ENCODE measurements at regions not wholly inside any gene's neighbourhood (a gene's known extent, or its start where the extent isn't known, plus 50 kb on each side); places are given as distances from the start of the nearest gene placed in this dataset.

DNA sequence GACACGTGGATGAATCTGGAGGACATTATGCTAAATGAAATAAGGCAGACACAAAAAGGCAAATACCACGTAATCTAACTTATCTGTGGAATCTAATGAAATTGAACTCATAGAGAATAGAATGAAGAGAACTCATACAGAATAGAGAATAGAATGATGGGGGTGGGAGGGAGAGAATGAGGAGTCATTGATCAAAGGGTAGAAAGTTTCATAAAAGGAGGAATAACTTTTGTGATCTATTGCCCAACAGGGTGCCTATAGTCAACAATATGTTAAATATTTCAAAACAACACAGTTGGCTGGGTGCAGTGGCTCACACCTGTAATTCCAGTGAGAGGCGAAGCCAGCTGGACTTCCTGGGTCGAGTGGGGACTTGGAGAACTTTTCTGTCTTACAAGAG, 54.9 kb upstream of the ZNF169 start:
- H3K9me3 ChIP-seq (ENCODE audit: control insufficient read depth in 4 of 4, low read length in 3 of 4), result peaks cover 3 to 13% (median 7%) of the 10 kb centered on the region in 4 donors
- H3K4me3 ChIP-seq (ENCODE audit: low read depth in 1 of 3, low read length in 3 of 3), result no peak overlapping the region
- H3K9ac ChIP-seq (ENCODE audit: low read depth in 1 of 2, low read length in 2 of 2), result no peak overlapping the region
- H3K36me3 ChIP-seq (ENCODE audit: control insufficient read depth in 4 of 4, insufficient read depth in 3 of 4, low read depth in 1 of 4, low read length in 3 of 4), result no peaks in the 10 kb centered on the region
- no peak for DNase-seq (ENCODE audit: low spot score)
- H3K4me1 ChIP-seq (ENCODE audit: control insufficient read depth in 4 of 4, insufficient read depth in 4 of 4, low read length in 3 of 4), result no peaks in the 10 kb centered on the region
- 69% methylated on average over 4 of the region's 4 CpGs for WGBS
- TF ChIP-seq JUND (IDR thresholded peaks at IDR 0.05), result no peak
- TF ChIP-seq, protein P1, sequence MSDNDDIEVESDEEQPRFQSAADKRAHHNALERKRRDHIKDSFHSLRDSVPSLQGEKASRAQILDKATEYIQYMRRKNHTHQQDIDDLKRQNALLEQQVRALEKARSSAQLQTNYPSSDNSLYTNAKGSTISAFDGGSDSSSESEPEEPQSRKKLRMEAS (IDR thresholded peaks at IDR 0.05), result no peak
- no peak for TF ChIP-seq HNF4A (conservative IDR thresholded peaks at IDR 0.05)
- no peak for TF ChIP-seq SP1 (IDR thresholded peaks at IDR 0.05)
- TF ChIP-seq EGR1 (IDR thresholded peaks at IDR 0.05; ENCODE audit: low read depth in 2 of 2), result no peak
- no peak for TF ChIP-seq FOXA2 (IDR thresholded peaks at IDR 0.05)
- TF ChIP-seq RAD21 (IDR thresholded peaks at IDR 0.05), result no peak
- TF ChIP-seq FOXA1 (IDR thresholded peaks at IDR 0.05), result no peak
- no peak for TF ChIP-seq GABPA (IDR thresholded peaks at IDR 0.05 in 1 of 2, conservative IDR thresholded peaks at IDR 0.05 in 1 of 2)
- TF ChIP-seq RXRA (IDR thresholded peaks at IDR 0.05), result no peak
- TF ChIP-seq, protein P2, sequence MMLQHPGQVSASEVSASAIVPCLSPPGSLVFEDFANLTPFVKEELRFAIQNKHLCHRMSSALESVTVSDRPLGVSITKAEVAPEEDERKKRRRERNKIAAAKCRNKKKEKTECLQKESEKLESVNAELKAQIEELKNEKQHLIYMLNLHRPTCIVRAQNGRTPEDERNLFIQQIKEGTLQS (IDR thresholded peaks at IDR 0.05), result no peak
- TF ChIP-seq HNF4G (IDR thresholded peaks at IDR 0.05), result no peak
- TF ChIP-seq, protein P3, sequence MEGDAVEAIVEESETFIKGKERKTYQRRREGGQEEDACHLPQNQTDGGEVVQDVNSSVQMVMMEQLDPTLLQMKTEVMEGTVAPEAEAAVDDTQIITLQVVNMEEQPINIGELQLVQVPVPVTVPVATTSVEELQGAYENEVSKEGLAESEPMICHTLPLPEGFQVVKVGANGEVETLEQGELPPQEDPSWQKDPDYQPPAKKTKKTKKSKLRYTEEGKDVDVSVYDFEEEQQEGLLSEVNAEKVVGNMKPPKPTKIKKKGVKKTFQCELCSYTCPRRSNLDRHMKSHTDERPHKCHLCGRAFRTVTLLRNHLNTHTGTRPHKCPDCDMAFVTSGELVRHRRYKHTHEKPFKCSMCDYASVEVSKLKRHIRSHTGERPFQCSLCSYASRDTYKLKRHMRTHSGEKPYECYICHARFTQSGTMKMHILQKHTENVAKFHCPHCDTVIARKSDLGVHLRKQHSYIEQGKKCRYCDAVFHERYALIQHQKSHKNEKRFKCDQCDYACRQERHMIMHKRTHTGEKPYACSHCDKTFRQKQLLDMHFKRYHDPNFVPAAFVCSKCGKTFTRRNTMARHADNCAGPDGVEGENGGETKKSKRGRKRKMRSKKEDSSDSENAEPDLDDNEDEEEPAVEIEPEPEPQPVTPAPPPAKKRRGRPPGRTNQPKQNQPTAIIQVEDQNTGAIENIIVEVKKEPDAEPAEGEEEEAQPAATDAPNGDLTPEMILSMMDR (IDR thresholded peaks at IDR 0.05; ENCODE audit: low read depth, low read length, missing input control), result no peak
- no peak for TF ChIP-seq TAF1 (conservative IDR thresholded peaks at IDR 0.05)
- no peak for TF ChIP-seq YY1 (IDR thresholded peaks at IDR 0.05)
- TF ChIP-seq, protein P4, sequence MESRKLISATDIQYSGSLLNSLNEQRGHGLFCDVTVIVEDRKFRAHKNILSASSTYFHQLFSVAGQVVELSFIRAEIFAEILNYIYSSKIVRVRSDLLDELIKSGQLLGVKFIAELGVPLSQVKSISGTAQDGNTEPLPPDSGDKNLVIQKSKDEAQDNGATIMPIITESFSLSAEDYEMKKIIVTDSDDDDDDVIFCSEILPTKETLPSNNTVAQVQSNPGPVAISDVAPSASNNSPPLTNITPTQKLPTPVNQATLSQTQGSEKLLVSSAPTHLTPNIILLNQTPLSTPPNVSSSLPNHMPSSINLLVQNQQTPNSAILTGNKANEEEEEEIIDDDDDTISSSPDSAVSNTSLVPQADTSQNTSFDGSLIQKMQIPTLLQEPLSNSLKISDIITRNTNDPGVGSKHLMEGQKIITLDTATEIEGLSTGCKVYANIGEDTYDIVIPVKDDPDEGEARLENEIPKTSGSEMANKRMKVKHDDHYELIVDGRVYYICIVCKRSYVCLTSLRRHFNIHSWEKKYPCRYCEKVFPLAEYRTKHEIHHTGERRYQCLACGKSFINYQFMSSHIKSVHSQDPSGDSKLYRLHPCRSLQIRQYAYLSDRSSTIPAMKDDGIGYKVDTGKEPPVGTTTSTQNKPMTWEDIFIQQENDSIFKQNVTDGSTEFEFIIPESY (IDR thresholded peaks at IDR 0.05), result no peak
- no peaks in the 10 kb centered on the region for H3K27me3 ChIP-seq (ENCODE audit: control insufficient read depth in 4 of 4, insufficient read depth in 4 of 4, low read length in 3 of 4)
- no peak overlapping the region for H3K27ac ChIP-seq (ENCODE audit: low read depth in 1 of 2, low read length in 2 of 2)

DNA sequence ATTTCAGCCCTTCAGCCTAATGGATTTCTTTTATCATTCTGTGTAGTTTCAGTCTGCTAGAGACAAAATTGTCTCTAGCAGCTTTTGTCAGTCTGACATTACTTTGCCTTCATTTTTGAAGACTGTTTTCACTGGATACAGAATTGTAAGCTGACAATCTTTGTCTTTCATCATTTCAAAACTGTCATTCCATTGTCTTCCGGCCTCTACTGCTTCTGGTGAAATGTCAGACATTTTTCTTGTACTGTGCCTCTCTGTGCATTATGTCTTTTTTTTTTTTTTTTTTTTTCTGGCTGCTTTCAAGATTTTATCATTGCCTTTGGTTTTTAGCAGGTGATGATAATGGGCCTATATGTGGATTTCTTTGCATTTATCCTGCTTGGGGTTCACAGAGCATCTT, 51.3 kb upstream of the ZNF169 start:
- Histone ChIP-seq H3K9ac (ENCODE audit: low read depth in 1 of 2, low read length in 2 of 2) (no peak overlapping the region), H3K4me3 (ENCODE audit: low read depth in 1 of 3, low read length in 3 of 3) (no peak overlapping the region), H3K4me1 (ENCODE audit: control insufficient read depth in 4 of 4, insufficient read depth in 4 of 4, low read length in 3 of 4) (no peaks in the 10 kb centered on the region), H3K9me3 (ENCODE audit: control insufficient read depth in 4 of 4, low read length in 3 of 4) (peaks cover 3 to 11% (median 7%) of the 10 kb centered on the region in 4 donors), H3K36me3 (ENCODE audit: control insufficient read depth in 4 of 4, insufficient read depth in 3 of 4, low read depth in 1 of 4, low read length in 3 of 4) (no peaks in the 10 kb centered on the region), H3K27me3 (ENCODE audit: control insufficient read depth in 4 of 4, insufficient read depth in 4 of 4, low read length in 3 of 4) (no peaks in the 10 kb centered on the region), H3K27ac (ENCODE audit: low read depth in 1 of 2, low read length in 2 of 2) (no peak overlapping the region)
- TF ChIP-seq, protein P4 (IDR thresholded peaks at IDR 0.05), result no peak
- TF ChIP-seq HNF4A (conservative IDR thresholded peaks at IDR 0.05) (no peak), YY1 (IDR thresholded peaks at IDR 0.05) (no peak), JUND (IDR thresholded peaks at IDR 0.05) (no peak), NR2F2 (IDR thresholded peaks at IDR 0.05) (no peak), RXRA (IDR thresholded peaks at IDR 0.05) (no peak), SP1 (IDR thresholded peaks at IDR 0.05) (no peak), FOXA2 (IDR thresholded peaks at IDR 0.05) (no peak), RAD21 (IDR thresholded peaks at IDR 0.05) (no peak)
- TF ChIP-seq, protein P3 (IDR thresholded peaks at IDR 0.05; ENCODE audit: low read depth, low read length, missing input control), result no peak
- 80% methylated on average over 1 of the region's 1 CpG for WGBS
- no peak for DNase-seq (ENCODE audit: low spot score)

Measured in liver (tissue), 8 donors.